WTC11 (cell line): ENCODE measurements at regions not wholly inside any gene's neighbourhood (a gene's known extent, or its start where the extent isn't known, plus 50 kb on each side); places are given as distances from the start of the nearest gene placed in this dataset.

Experiments
- ATAC-seq: fragments of 200-7000 bp; cut with Tn5 transposase; 2 replicates; pipeline ENCODE4 v1.10.0; 2021; ENCODE audit warnings: mild to moderate bottlenecking, moderate library complexity
- CTCF ChIA-PET: fragments of 300-600 bp; sonication (Branson Sonifier 250); formaldehyde crosslinking; loops from one replicate; lab custom pipeline; 2021; ENCODE audit warnings: antibody characterized with exemption; lab: Charles Lee
- POLR2A ChIA-PET: fragments of 350-600 bp; sonication (Branson Sonifier 250); formaldehyde crosslinking; loops from one replicate; lab custom pipeline; 2021; ENCODE audit warnings: antibody characterized with exemption; lab: Charles Lee
- DNase-seq: peaks from one replicate; pipeline ENCODE4 v3.0.0; 2021; ENCODE audit warnings: low spot score
- H3K27ac Mint-ChIP-seq: 2 replicates; pipeline ENCODE4 v1.8.0; 2021; ENCODE audit warnings: mixed read lengths
- H3K27me3 Mint-ChIP-seq: 2 replicates; pipeline ENCODE4 v1.8.0; 2021; ENCODE audit warnings: low read depth, mild to moderate bottlenecking, moderate library complexity, mixed read lengths
- H3K36me3 Mint-ChIP-seq: 2 replicates; pipeline ENCODE4 v1.8.0; 2021; ENCODE audit warnings: mixed read lengths
- H3K4me1 Mint-ChIP-seq: 2 replicates; pipeline ENCODE4 v1.8.0; 2022; ENCODE audit warnings: mixed read lengths
- H3K4me3 Mint-ChIP-seq: 2 replicates; pipeline ENCODE4 v1.8.0; 2021; ENCODE audit warnings: mild to moderate bottlenecking, moderate library complexity, mixed read lengths
- H3K9me3 Mint-ChIP-seq: 2 replicates; pipeline ENCODE4 v1.8.0; 2021; ENCODE audit warnings: mixed read lengths
- ATF1 ChIP-seq: sonication (generic); formaldehyde crosslinking; IDR thresholded peaks from 2 replicates; pipeline ENCODE4 v1.8.1; 2023; ENCODE audit warnings: mild to moderate bottlenecking, moderate library complexity, missing genetic modification reagents
- CDX4 ChIP-seq: fragments of 250-450 bp; sonication (Bioruptor Pico); IDR thresholded peaks from 2 replicates; pipeline ENCODE4 v1.9.0; 2021; ENCODE audit warnings: moderate library complexity, mild to moderate bottlenecking, inconsistent platforms, borderline replicate concordance
- CREB1 ChIP-seq: sonication (generic); formaldehyde crosslinking; IDR thresholded peaks from 2 replicates; pipeline ENCODE4 v1.8.0; 2023; ENCODE audit warnings: mild to moderate bottlenecking, missing genetic modification reagents
- CREM ChIP-seq: sonication (generic); formaldehyde crosslinking; IDR thresholded peaks from 2 replicates; pipeline ENCODE4 v1.8.1; 2022; ENCODE audit warnings: mild to moderate bottlenecking, missing genetic modification reagents, moderate library complexity
- CTCF ChIP-seq: fragments of 200-600 bp; IDR thresholded peaks from 2 replicates; pipeline ENCODE4 v1.8.0; 2022; ENCODE audit warnings: antibody characterized with exemption
- ELF4 ChIP-seq: sonication (generic); formaldehyde crosslinking; IDR thresholded peaks from 2 replicates; pipeline ENCODE4 v1.8.1; 2022; ENCODE audit warnings: low read depth, mild to moderate bottlenecking, moderate library complexity, missing genetic modification reagents
- ETV6 ChIP-seq: sonication (generic); formaldehyde crosslinking; IDR thresholded peaks from 2 replicates; pipeline ENCODE4 v1.8.1; 2022; ENCODE audit warnings: mild to moderate bottlenecking, missing genetic modification reagents
- MXD4 ChIP-seq: fragments of 250-450 bp; sonication (Bioruptor Pico); IDR thresholded peaks from 2 replicates; pipeline ENCODE4 v1.8.0; 2021; ENCODE audit warnings: mild to moderate bottlenecking, moderate library complexity, borderline replicate concordance
- MYBL2 ChIP-seq: sonication (generic); formaldehyde crosslinking; IDR thresholded peaks from 2 replicates; pipeline ENCODE4 v1.8.1; 2023; ENCODE audit warnings: mild to moderate bottlenecking, moderate library complexity, missing genetic modification reagents
- NFYB ChIP-seq: sonication (generic); formaldehyde crosslinking; conservative IDR thresholded peaks from 2 replicates; pipeline ENCODE4 v1.8.0; 2022; ENCODE audit warnings: low read depth, missing genetic modification reagents
- NR1H2 ChIP-seq: sonication (generic); formaldehyde crosslinking; IDR thresholded peaks from 2 replicates; pipeline ENCODE4 v1.9.0; 2021; ENCODE audit warnings: mild to moderate bottlenecking, moderate library complexity, missing genetic modification reagents
- RELA ChIP-seq: sonication (generic); formaldehyde crosslinking; IDR thresholded peaks from 2 replicates; pipeline ENCODE4 v1.8.1; 2022; ENCODE audit warnings: missing genetic modification reagents, mild to moderate bottlenecking, borderline replicate concordance
- RORB ChIP-seq: fragments of 250-450 bp; sonication (Bioruptor Pico); IDR thresholded peaks from 2 replicates; pipeline ENCODE4 v1.9.0; 2021; ENCODE audit warnings: mild to moderate bottlenecking
- TEAD4 ChIP-seq: sonication (generic); formaldehyde crosslinking; IDR thresholded peaks from 2 replicates; pipeline ENCODE4 v1.8.0; 2022; ENCODE audit warnings: mild to moderate bottlenecking, missing genetic modification reagents
- ZBTB21 ChIP-seq: sonication (generic); formaldehyde crosslinking; IDR thresholded peaks from 2 replicates; pipeline ENCODE4 v1.8.1; 2023; ENCODE audit warnings: mild to moderate bottlenecking, missing genetic modification reagents, borderline replicate concordance
- ZNF232 ChIP-seq: sonication (generic); formaldehyde crosslinking; IDR thresholded peaks from 2 replicates; pipeline ENCODE4 v1.8.0; 2022; ENCODE audit warnings: mild to moderate bottlenecking, missing genetic modification reagents
- ZNF317 ChIP-seq: sonication (generic); formaldehyde crosslinking; IDR thresholded peaks from 2 replicates; pipeline ENCODE4 v1.8.1; 2023; ENCODE audit warnings: low read depth, mild to moderate bottlenecking, moderate library complexity, missing genetic modification reagents, borderline replicate concordance
- ZNF396 ChIP-seq: fragments of 250-450 bp; sonication (Bioruptor Pico); IDR thresholded peaks from 2 replicates; pipeline ENCODE4 v1.8.0; 2021; ENCODE audit warnings: mild to moderate bottlenecking, moderate library complexity, borderline replicate concordance
- ZNF671 ChIP-seq: fragments of 250-450 bp; sonication (Bioruptor Pico); IDR thresholded peaks from 2 replicates; pipeline ENCODE4 v1.8.0; 2021; ENCODE audit warnings: mild to moderate bottlenecking
- ZSCAN18 ChIP-seq: fragments of 250-450 bp; sonication (Bioruptor Pico); IDR thresholded peaks from 2 replicates; pipeline ENCODE4 v2.1.2; 2022; ENCODE audit warnings: mild to moderate bottlenecking, moderate library complexity
- TF ChIP-seq, protein P1 (sequence below): sonication (generic); formaldehyde crosslinking; IDR thresholded peaks from 2 replicates; pipeline ENCODE4 v1.8.1; 2023; ENCODE audit warnings: mild to moderate bottlenecking, missing genetic modification reagents
- TF ChIP-seq, protein P2 (sequence below): sonication (generic); formaldehyde crosslinking; conservative IDR thresholded peaks from 2 replicates; pipeline ENCODE4 v1.8.1; 2023; ENCODE audit warnings: mild to moderate bottlenecking, low read depth, missing genetic modification reagents, moderate library complexity
- TF ChIP-seq, protein P3 (sequence below): sonication (generic); formaldehyde crosslinking; IDR thresholded peaks from 2 replicates; pipeline ENCODE4 v1.8.0; 2022; ENCODE audit warnings: mild to moderate bottlenecking, missing genetic modification reagents
- TF ChIP-seq, protein P4 (sequence below): sonication (generic); formaldehyde crosslinking; IDR thresholded peaks from 2 replicates; pipeline ENCODE4 v1.8.0; 2022; ENCODE audit warnings: mild to moderate bottlenecking, missing genetic modification reagents

- no peak for TF ChIP-seq ZSCAN18 (CRISPR knock-in tag)
- TF ChIP-seq MYBL2 (CRISPR knock-in tag): no peak
- TF ChIP-seq RORB: no peak
- TF ChIP-seq, protein P1, sequence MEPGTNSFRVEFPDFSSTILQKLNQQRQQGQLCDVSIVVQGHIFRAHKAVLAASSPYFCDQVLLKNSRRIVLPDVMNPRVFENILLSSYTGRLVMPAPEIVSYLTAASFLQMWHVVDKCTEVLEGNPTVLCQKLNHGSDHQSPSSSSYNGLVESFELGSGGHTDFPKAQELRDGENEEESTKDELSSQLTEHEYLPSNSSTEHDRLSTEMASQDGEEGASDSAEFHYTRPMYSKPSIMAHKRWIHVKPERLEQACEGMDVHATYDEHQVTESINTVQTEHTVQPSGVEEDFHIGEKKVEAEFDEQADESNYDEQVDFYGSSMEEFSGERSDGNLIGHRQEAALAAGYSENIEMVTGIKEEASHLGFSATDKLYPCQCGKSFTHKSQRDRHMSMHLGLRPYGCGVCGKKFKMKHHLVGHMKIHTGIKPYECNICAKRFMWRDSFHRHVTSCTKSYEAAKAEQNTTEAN: no peak
- TF ChIP-seq NFYB (CRISPR knock-in tag): no peak
- TF ChIP-seq, protein P2, sequence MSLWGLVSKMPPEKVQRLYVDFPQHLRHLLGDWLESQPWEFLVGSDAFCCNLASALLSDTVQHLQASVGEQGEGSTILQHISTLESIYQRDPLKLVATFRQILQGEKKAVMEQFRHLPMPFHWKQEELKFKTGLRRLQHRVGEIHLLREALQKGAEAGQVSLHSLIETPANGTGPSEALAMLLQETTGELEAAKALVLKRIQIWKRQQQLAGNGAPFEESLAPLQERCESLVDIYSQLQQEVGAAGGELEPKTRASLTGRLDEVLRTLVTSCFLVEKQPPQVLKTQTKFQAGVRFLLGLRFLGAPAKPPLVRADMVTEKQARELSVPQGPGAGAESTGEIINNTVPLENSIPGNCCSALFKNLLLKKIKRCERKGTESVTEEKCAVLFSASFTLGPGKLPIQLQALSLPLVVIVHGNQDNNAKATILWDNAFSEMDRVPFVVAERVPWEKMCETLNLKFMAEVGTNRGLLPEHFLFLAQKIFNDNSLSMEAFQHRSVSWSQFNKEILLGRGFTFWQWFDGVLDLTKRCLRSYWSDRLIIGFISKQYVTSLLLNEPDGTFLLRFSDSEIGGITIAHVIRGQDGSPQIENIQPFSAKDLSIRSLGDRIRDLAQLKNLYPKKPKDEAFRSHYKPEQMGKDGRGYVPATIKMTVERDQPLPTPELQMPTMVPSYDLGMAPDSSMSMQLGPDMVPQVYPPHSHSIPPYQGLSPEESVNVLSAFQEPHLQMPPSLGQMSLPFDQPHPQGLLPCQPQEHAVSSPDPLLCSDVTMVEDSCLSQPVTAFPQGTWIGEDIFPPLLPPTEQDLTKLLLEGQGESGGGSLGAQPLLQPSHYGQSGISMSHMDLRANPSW (CRISPR knock-in tag): no peak
- no peak for TF ChIP-seq CDX4 (CRISPR knock-in tag)
- TF ChIP-seq ZNF317: no peak
- TF ChIP-seq, protein P3, sequence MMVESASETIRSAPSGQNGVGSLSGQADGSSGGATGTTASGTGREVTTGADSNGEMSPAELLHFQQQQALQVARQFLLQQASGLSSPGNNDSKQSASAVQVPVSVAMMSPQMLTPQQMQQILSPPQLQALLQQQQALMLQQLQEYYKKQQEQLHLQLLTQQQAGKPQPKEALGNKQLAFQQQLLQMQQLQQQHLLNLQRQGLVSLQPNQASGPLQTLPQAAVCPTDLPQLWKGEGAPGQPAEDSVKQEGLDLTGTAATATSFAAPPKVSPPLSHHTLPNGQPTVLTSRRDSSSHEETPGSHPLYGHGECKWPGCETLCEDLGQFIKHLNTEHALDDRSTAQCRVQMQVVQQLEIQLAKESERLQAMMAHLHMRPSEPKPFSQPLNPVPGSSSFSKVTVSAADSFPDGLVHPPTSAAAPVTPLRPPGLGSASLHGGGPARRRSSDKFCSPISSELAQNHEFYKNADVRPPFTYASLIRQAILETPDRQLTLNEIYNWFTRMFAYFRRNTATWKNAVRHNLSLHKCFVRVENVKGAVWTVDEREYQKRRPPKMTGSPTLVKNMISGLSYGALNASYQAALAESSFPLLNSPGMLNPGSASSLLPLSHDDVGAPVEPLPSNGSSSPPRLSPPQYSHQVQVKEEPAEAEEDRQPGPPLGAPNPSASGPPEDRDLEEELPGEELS: no peak
- TF ChIP-seq ZNF232: no peak
Measured at GRCh38 chr13:108375034-108375433, 105.5 kb downstream of the TNFSF13B start (continued).

- POLR2A ChIA-PET: no interaction called here
- DNase-seq: no peak
- H3K4me3 Mint-ChIP-seq: no peak overlapping the region
- TF ChIP-seq ATF1 (no peak), ZNF232 (no peak), RELA (CRISPR knock-in tag) (no peak), ZBTB21 (CRISPR knock-in tag) (no peak), TEAD4 (no peak), NR1H2 (no peak), MXD4 (CRISPR knock-in tag) (no peak), ZSCAN18 (CRISPR knock-in tag) (no peak), CTCF (no peak), ELF4 (CRISPR knock-in tag) (no peak), RORB (no peak), ZNF671 (CRISPR knock-in tag) (no peak), CREB1 (no peak), ZNF396 (no peak), ETV6 (CRISPR knock-in tag) (no peak), CREM (CRISPR knock-in tag) (no peak)
- TF ChIP-seq, protein P4, sequence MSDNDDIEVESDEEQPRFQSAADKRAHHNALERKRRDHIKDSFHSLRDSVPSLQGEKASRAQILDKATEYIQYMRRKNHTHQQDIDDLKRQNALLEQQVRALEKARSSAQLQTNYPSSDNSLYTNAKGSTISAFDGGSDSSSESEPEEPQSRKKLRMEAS: no peak
Measured at GRCh38 chr13:108375772-108376171, 106.3 kb downstream of the TNFSF13B start.

More at GRCh38 chr13:108375772-108376171, 106.3 kb downstream of the TNFSF13B start:
- H3K4me1 Mint-ChIP-seq: no peaks in the 10 kb centered on the region
- ATAC-seq: no peak
- H3K27ac Mint-ChIP-seq: no peak overlapping the region
- peaks cover 29% of the 10 kb centered on the region for H3K9me3 Mint-ChIP-seq
- peaks cover 4% of the 10 kb centered on the region; the same call in 1 of the 2 replicates for H3K36me3 Mint-ChIP-seq
- H3K27me3 Mint-ChIP-seq: no peaks in the 10 kb centered on the region; the same call in 1 of the 2 replicates
- CTCF ChIA-PET: interaction anchor here (1.5 kb wide), 1 partner anchor 33 kb away, joined by 3 read pairs; no protein-coding TSS in a partner anchor
